ENCODE measurements at regions not wholly inside any gene's neighbourhood (a gene's known extent, or its start where the extent isn't known, plus 50 kb on each side); places are given as distances from the start of the nearest gene placed in this dataset.

DNA sequence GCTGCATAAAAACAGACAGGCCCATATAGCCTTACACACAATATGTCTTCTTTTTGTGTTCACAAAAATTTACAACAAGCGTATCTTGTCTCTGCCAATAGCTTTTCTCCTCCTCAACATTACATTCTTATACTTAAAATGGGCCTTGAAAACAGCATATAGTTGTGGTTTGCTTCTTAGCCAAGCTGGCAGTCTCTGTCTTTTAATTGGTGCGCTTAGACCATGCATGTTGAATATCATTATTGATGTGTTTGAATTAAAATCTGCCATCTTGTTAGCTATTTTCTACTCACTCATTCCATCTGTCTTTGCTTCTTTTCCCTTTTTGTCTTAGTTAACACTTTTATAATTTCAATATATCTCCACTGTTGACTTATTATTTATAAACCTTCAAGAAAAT is 76.4 kb downstream of the ING1 start:
- H3K27ac ChIP-seq, result no peak overlapping the region
- H3K4me3 ChIP-seq, result no peak overlapping the region
- H3K4me1 ChIP-seq, result no peaks in the 10 kb centered on the region
- 97 to 99% methylated on average over 2 of the region's 2 CpGs for WGBS, 2 donors
- H3K27me3 ChIP-seq, result no peaks in the 10 kb centered on the region
- TF ChIP-seq, protein P1, sequence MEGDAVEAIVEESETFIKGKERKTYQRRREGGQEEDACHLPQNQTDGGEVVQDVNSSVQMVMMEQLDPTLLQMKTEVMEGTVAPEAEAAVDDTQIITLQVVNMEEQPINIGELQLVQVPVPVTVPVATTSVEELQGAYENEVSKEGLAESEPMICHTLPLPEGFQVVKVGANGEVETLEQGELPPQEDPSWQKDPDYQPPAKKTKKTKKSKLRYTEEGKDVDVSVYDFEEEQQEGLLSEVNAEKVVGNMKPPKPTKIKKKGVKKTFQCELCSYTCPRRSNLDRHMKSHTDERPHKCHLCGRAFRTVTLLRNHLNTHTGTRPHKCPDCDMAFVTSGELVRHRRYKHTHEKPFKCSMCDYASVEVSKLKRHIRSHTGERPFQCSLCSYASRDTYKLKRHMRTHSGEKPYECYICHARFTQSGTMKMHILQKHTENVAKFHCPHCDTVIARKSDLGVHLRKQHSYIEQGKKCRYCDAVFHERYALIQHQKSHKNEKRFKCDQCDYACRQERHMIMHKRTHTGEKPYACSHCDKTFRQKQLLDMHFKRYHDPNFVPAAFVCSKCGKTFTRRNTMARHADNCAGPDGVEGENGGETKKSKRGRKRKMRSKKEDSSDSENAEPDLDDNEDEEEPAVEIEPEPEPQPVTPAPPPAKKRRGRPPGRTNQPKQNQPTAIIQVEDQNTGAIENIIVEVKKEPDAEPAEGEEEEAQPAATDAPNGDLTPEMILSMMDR (IDR thresholded peaks at IDR 0.05), result no peak
- TF ChIP-seq EP300 (IDR thresholded peaks at IDR 0.05) (no peak), POLR2A (IDR thresholded peaks at IDR 0.05) (no peak)
- H3K9me3 ChIP-seq, result peaks cover 0 to 40% (median 7%) of the 10 kb centered on the region in 4 donors
- H3K36me3 ChIP-seq, result no peaks in the 10 kb centered on the region
- DNase-seq (ENCODE audit: low spot score in 2 of 2), result no peak

DNA sequence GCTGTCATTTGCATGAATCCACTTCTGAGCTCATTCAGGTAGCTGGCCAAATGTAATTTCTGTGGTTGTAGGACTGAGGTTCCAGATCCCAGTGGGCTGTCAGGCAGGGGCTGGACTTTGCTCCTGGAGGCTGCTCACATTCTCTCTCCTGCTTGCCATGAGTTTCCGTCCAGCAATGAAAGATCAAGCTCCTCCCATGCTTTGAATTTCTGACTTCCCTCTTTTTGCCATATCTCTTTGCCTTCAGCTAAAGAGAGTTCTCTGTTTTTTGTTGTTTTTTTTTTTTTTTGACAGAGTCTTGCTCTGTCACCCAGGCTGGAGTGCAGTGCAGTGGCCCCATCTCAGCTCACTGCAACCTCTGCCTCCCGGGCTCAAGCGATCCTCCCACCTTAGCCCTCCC is 76.9 kb downstream of the ING1 start:
- WGBS, 2 donors, result 89 to 94% methylated on average over 3 of the region's 3 CpGs

GRCh38 chr13:110794209-110794608 is 80.7 kb downstream of the ING1 start:
- H3K4me1 ChIP-seq, result peaks cover 0 to 5% (median 0%) of the 10 kb centered on the region in 4 donors
- H3K36me3 ChIP-seq, result no peaks in the 10 kb centered on the region
- no peak for DNase-seq (ENCODE audit: low spot score in 2 of 2)
- peaks cover 0 to 40% (median 7%) of the 10 kb centered on the region in 4 donors for H3K9me3 ChIP-seq
- H3K4me3 ChIP-seq, result no peak overlapping the region
- TF ChIP-seq POLR2A (IDR thresholded peaks at IDR 0.05), result no peak
- TF ChIP-seq, protein P1 (IDR thresholded peaks at IDR 0.05), result no peak
- TF ChIP-seq EP300 (IDR thresholded peaks at IDR 0.05), result no peak
- WGBS, 2 donors, result 73 to 91% methylated on average over 6 of the region's 7 CpGs
- H3K27me3 ChIP-seq, result no peaks in the 10 kb centered on the region
- no peak overlapping the region for H3K27ac ChIP-seq

More for the DNA sequence above, 76.9 kb downstream of the ING1 start:
- Histone ChIP-seq H3K27ac (no peak overlapping the region), H3K36me3 (no peaks in the 10 kb centered on the region), H3K9me3 (peaks cover 0 to 40% (median 7%) of the 10 kb centered on the region in 4 donors), H3K27me3 (no peaks in the 10 kb centered on the region), H3K4me3 (no peak overlapping the region), H3K4me1 (no peaks in the 10 kb centered on the region)
- TF ChIP-seq POLR2A (IDR thresholded peaks at IDR 0.05) (no peak), EP300 (IDR thresholded peaks at IDR 0.05) (no peak)
- no peak for DNase-seq (ENCODE audit: low spot score in 2 of 2)

DNA sequence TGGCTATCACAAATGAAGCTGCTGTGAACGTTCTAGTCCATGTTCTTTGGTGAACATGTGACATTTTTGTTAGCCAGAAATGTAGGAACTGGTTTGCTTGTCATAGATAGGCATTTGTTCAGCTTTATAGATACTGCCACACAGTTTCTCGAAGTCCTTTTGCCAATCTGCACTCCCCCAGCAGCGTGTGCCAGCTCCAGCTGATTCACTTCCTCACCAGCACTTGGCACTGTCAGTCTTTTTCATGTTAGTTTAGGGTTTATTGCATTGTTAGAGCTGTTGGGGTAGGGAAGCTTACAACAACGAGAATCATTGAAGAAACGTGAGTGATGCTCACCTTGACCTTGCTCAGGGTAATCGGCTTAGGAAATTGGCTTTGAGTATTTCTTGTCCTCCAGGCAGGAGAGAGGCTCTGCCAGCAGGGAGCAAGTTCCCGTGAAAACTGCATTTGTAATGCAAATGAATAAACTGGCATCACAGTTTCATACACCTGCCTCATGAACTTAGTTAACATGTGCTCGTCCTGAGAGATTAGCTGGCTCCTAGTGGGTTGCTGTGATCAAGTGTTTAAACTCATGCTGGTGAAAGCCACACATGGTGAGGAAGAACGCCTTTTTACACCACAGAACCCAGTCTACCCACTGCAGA is 83.9 kb downstream of the ING1 start:
- WGBS, 2 donors, result 69 to 71% methylated on average over 9 of the region's 9 CpGs
- DNase-seq (ENCODE audit: low spot score in 2 of 2), result no peak
- no peaks in the 10 kb centered on the region for H3K36me3 ChIP-seq
- peaks cover 0 to 18% (median 0%) of the 10 kb centered on the region in 4 donors for H3K9me3 ChIP-seq
- no peak overlapping the region for H3K4me3 ChIP-seq
- H3K4me1 ChIP-seq, result peaks cover 0 to 19% (median 2%) of the 10 kb centered on the region in 4 donors
- H3K27me3 ChIP-seq, result no peaks in the 10 kb centered on the region
- H3K27ac ChIP-seq, result no peak overlapping the region
- TF ChIP-seq POLR2A (IDR thresholded peaks at IDR 0.05), result no peak
- TF ChIP-seq, protein P1 (IDR thresholded peaks at IDR 0.05), result no peak
- TF ChIP-seq EP300 (IDR thresholded peaks at IDR 0.05), result no peak

DNA sequence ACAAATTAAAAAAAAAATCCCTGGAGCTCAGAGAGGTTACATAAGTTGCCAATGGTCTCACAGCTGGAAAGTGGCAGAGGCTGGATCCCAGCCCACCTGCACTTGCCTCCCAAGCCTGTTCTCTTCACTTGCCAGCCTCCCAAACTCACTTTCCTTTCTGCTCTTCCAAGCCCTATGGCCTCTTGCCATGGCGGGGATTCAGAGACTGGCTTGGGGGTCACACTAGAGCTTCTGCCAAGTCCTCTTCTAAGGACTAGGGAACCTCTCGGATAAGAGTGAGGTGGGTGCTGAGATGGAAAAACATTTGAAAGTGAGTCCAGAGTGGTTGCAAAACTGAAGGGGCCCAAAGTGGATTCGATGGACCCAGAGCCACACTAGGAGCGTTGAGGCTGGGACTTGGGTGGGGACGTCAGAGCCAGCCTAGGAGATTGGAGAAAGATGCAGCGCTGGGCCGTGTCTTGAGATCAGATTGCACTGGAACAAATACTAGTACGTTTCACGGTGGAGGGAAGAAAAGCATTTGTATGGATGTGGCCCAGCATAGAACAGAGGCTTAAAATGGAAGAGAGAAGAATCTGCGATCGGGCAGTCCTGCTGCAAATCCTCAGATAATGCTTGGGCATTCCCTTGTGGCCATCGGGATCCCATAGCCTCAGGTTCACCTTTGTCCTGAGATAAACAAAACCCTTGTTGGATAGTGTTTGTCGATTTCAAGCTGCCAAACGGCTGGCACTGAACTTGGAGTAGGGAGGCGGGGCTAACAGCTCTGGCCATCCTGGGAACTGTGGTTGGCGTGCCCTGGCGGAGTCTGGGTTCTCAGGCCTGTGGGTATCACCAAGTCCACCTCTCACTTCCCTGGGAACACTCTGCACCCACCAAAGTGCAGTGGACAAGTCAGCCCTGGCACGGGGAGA is 84.8 kb downstream of the ING1 start:
- no peak for DNase-seq (ENCODE audit: low spot score in 2 of 2)
- peaks cover 0 to 19% (median 2%) of the 10 kb centered on the region in 4 donors for H3K4me1 ChIP-seq
- WGBS, 2 donors, result 79 to 86% methylated on average over 18 of the region's 18 CpGs
- H3K4me3 ChIP-seq, result no peak overlapping the region
- H3K27ac ChIP-seq, result peak overlapping the region in 2 of 4 donors; percentile 51 to 86
- TF ChIP-seq, protein P1 (IDR thresholded peaks at IDR 0.05), result no peak
- no peak for TF ChIP-seq POLR2A (IDR thresholded peaks at IDR 0.05)
- TF ChIP-seq EP300 (IDR thresholded peaks at IDR 0.05), result no peak
- H3K27me3 ChIP-seq, result no peaks in the 10 kb centered on the region
- no peaks in the 10 kb centered on the region for H3K36me3 ChIP-seq
- H3K9me3 ChIP-seq, result peaks cover 0 to 9% (median 0%) of the 10 kb centered on the region in 4 donors

Measured in tibial nerve (tissue), 4 donors.